Natural killer cell (primary cell): ENCODE measurements at regions not wholly inside any gene's neighbourhood (a gene's known extent, or its start where the extent isn't known, plus 50 kb on each side); places are given as distances from the start of the nearest gene placed in this dataset.

Experiments used
- ATAC-seq, 3 donors: fragments of 150-1000 bp in 2 of 3; fragments of 200-7000 bp in 1 of 3; cut with Tn5 transposase; 1 replicate in 1 of 3; 2 replicates in 2 of 3; pipeline ENCODE4 v1.10.0; 2021; ENCODE audit warnings: mild to moderate bottlenecking in 2 of 3, moderate library complexity in 2 of 3
- DNase-seq, 2 donors: peaks; one replicate each; pipeline versions ENCODE4 v3.0.0 to v3.0.0-alpha.2; 2013 to 2021; ENCODE audit warnings: mixed read lengths in 1 of 2
- H3K27ac ChIP-seq: one replicate; pipeline ENCODE4 v1.5.1; 2013; ENCODE audit warnings: mild to moderate bottlenecking, low read length
- H3K27me3 ChIP-seq: one replicate; pipeline ENCODE4 v1.6.1; 2013; ENCODE audit warnings: low read length; ENCODE audit not compliant: control insufficient read depth, insufficient read depth
- H3K36me3 ChIP-seq: one replicate; pipeline ENCODE4 v1.6.1; 2013; ENCODE audit warnings: low read length; ENCODE audit not compliant: control insufficient read depth, insufficient read depth
- H3K4me1 ChIP-seq: one replicate; pipeline ENCODE4 v1.6.1; 2013; ENCODE audit warnings: low read length; ENCODE audit not compliant: control insufficient read depth, insufficient read depth
- H3K4me3 ChIP-seq: one replicate; pipeline ENCODE4 v1.5.1; 2013; ENCODE audit warnings: low read length
- H3K9me3 ChIP-seq: one replicate; pipeline ENCODE4 v1.6.1; 2013; ENCODE audit warnings: low read length; ENCODE audit not compliant: control insufficient read depth, insufficient read depth
- H3K27ac Mint-ChIP-seq, 2 donors: one replicate each; pipeline ENCODE4 v1.8.0; 2022; ENCODE audit warnings: mild to moderate bottlenecking in 2 of 2, mixed read lengths in 2 of 2, moderate library complexity in 1 of 2
- H3K27me3 Mint-ChIP-seq, 2 donors: one replicate each; pipeline ENCODE4 v1.8.0; 2022; ENCODE audit warnings: low read depth in 2 of 2, mixed read lengths in 2 of 2
- H3K36me3 Mint-ChIP-seq: one replicate; pipeline ENCODE4 v1.8.0; 2022; ENCODE audit warnings: mixed read lengths
- H3K4me1 Mint-ChIP-seq, 2 donors: one replicate each; pipeline ENCODE4 v1.8.0; 2022; ENCODE audit warnings: mixed read lengths in 2 of 2
- H3K4me3 Mint-ChIP-seq: one replicate; pipeline ENCODE4 v1.8.0; 2022; ENCODE audit warnings: mild to moderate bottlenecking, moderate library complexity, mixed read lengths
- H3K9me3 Mint-ChIP-seq, 2 donors: one replicate each; pipeline ENCODE4 v1.8.0; 2022; ENCODE audit warnings: mixed read lengths in 2 of 2
- WGBS: methylation state at CpG from one replicate; pipeline ENCODE4 v1.1.7; 2013; ENCODE audit warnings: missing lambda C conversion rate; ENCODE audit not compliant: insufficient coverage; 5-methylcytosine and 5-hydroxymethylcytosine counted together
- intact Hi-C: fragments of 100-400 bp; cut with micrococcal nuclease; formaldehyde crosslinking; loops from one replicate; pipeline ENCODE4 v1.14.2; 2022
- TF ChIP-seq, protein P1 (sequence below): fragments of 200-600 bp; IDR thresholded peaks from one replicate; pipeline ENCODE4 v1.8.0; 2022; ENCODE audit warnings: antibody characterized with exemption

DNA sequence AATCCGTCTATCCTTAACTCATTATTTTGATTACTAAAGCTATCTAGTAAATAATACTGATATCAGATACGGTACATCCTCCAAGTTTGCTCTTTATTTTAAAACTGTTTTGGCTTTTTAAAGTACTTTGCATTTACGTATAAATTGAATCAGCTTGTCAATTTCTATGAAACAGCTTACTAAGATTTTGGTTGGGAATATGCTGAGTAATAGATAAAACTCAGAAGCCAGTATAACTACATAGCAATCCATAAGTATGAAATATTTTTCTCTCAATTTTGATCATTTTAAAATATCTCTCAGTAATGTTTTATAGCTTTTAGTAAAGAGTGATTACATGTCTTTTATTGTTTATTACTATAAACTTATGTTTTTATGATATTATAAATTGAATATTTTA, 116.2 kb upstream of the SOX11 start:
- H3K27me3 ChIP-seq: no peaks in the 10 kb centered on the region
- no peaks in the 10 kb centered on the region for H3K36me3 ChIP-seq
- DNase-seq (no peak), ATAC-seq (no peak)
- no peak overlapping the region for H3K4me3 Mint-ChIP-seq
- no peaks in the 10 kb centered on the region for H3K36me3 Mint-ChIP-seq
- H3K27ac Mint-ChIP-seq: no peak overlapping the region
- WGBS: no CpG with 5 or more reads among the region's 3 CpGs
- peaks cover 3 to 10% of the 10 kb centered on the region in 2 donors for H3K9me3 Mint-ChIP-seq
- no peaks in the 10 kb centered on the region for H3K27me3 Mint-ChIP-seq
- H3K9me3 ChIP-seq: peaks cover 3% of the 10 kb centered on the region
- TF ChIP-seq, protein P1, sequence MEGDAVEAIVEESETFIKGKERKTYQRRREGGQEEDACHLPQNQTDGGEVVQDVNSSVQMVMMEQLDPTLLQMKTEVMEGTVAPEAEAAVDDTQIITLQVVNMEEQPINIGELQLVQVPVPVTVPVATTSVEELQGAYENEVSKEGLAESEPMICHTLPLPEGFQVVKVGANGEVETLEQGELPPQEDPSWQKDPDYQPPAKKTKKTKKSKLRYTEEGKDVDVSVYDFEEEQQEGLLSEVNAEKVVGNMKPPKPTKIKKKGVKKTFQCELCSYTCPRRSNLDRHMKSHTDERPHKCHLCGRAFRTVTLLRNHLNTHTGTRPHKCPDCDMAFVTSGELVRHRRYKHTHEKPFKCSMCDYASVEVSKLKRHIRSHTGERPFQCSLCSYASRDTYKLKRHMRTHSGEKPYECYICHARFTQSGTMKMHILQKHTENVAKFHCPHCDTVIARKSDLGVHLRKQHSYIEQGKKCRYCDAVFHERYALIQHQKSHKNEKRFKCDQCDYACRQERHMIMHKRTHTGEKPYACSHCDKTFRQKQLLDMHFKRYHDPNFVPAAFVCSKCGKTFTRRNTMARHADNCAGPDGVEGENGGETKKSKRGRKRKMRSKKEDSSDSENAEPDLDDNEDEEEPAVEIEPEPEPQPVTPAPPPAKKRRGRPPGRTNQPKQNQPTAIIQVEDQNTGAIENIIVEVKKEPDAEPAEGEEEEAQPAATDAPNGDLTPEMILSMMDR: no peak
- no peak overlapping the region for H3K27ac ChIP-seq
- intact Hi-C loops: no loop called here
- no peak overlapping the region for H3K4me3 ChIP-seq
- H3K4me1 Mint-ChIP-seq: no peaks in the 10 kb centered on the region
- H3K4me1 ChIP-seq: no peaks in the 10 kb centered on the region

DNA sequence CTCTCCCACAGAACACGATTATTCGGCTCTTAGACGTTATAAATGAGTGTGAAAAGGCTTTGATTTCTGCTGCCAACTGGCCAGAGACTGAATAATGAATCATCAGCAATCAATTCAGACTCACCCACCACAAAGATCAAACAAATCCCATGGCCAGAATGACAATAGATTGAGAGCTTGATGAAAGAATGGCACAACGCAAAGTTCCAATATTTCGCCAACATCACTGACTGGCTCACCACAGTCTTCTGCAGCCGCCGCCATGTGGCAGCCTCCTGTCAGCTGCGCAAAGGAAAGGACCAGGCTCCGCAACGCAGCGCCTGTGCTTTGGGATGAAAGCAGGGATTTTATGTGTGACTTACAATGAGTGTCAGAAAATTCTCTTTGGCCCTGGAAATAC, 104.4 kb upstream of the SOX11 start:
- ATAC-seq (no peak), DNase-seq (no peak)
- intact Hi-C loops: no loop called here
- Mint-ChIP-seq H3K27ac (no peak overlapping the region), H3K4me1 (no peaks in the 10 kb centered on the region), H3K9me3 (peaks cover 9 to 11% of the 10 kb centered on the region in 2 donors), H3K36me3 (no peaks in the 10 kb centered on the region), H3K27me3 (no peaks in the 10 kb centered on the region), H3K4me3 (no peak overlapping the region)
- Histone ChIP-seq H3K27ac (no peak overlapping the region), H3K4me1 (no peaks in the 10 kb centered on the region), H3K27me3 (no peaks in the 10 kb centered on the region), H3K36me3 (no peaks in the 10 kb centered on the region), H3K9me3 (no peaks in the 10 kb centered on the region), H3K4me3 (no peak overlapping the region)
- TF ChIP-seq, protein P1: no peak
- WGBS: 97% methylated on average over 9 of the region's 11 CpGs

DNA sequence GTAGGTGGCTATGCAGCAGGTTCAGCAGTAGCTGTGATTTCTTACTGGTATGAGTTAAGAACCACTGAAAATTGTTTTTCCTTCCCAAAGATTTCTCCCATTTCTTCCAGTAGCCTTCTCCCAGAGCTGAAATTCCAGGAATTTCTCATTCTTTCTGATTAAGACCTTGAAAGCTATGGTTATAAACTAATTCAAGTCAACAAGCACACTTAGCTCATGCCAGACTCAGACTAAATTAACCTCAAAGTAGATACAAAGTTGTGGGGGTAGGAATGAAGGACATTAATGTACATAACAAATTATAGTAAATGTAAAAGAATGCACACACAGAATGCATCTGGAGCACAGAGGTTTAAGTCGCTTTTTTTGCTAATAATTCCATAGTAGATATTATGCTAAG, 103.6 kb upstream of the SOX11 start:
- no peak overlapping the region for H3K4me3 Mint-ChIP-seq
- H3K27me3 ChIP-seq: no peaks in the 10 kb centered on the region
- WGBS: 100% methylated on average over 1 of the region's 1 CpG
- no peak for DNase-seq
- H3K27ac Mint-ChIP-seq: no peak overlapping the region
- no peaks in the 10 kb centered on the region for H3K9me3 ChIP-seq
- intact Hi-C loops: no loop called here
- no peak overlapping the region for H3K27ac ChIP-seq
- H3K36me3 ChIP-seq: no peaks in the 10 kb centered on the region
- TF ChIP-seq, protein P1: no peak
- no peaks in the 10 kb centered on the region for H3K36me3 Mint-ChIP-seq
- peaks cover 9 to 11% of the 10 kb centered on the region in 2 donors for H3K9me3 Mint-ChIP-seq
- H3K4me1 Mint-ChIP-seq: no peaks in the 10 kb centered on the region
- no peaks in the 10 kb centered on the region for H3K4me1 ChIP-seq
- H3K4me3 ChIP-seq: no peak overlapping the region
- no peak for ATAC-seq
- no peaks in the 10 kb centered on the region for H3K27me3 Mint-ChIP-seq

DNA sequence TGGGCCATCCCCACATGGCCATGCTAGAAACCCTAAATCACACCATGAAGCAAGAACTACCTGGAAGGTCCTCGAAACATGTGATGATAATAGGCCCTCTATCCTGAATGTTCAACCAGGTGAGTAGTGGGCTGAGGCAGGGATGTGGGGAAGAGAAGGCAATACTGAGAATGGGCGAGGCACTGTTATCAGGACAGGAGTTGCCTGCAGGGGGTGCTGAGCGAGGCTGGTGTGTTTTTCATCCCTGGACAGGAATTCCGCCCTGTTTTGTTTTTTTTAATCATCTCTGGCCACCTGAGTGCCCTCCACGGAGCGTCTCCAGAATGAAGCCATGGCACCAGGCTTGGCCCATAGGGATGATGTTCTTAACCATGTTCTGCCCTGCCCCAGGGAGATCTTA, 103.0 kb upstream of the SOX11 start:
- no peaks in the 10 kb centered on the region for H3K9me3 ChIP-seq
- Mint-ChIP-seq H3K4me1 (no peaks in the 10 kb centered on the region), H3K27ac (no peak overlapping the region), H3K4me3 (no peak overlapping the region), H3K27me3 (no peaks in the 10 kb centered on the region), H3K36me3 (no peaks in the 10 kb centered on the region), H3K9me3 (peaks cover 10 to 11% of the 10 kb centered on the region in 2 donors)
- H3K27me3 ChIP-seq: no peaks in the 10 kb centered on the region
- DNase-seq (no peak), ATAC-seq (no peak)
- intact Hi-C loops: no loop called here
- H3K4me1 ChIP-seq: no peaks in the 10 kb centered on the region
- 81% methylated on average over 6 of the region's 6 CpGs for WGBS
- no peaks in the 10 kb centered on the region for H3K36me3 ChIP-seq
- TF ChIP-seq, protein P1: no peak
- H3K4me3 ChIP-seq: no peak overlapping the region
- H3K27ac ChIP-seq: no peak overlapping the region
